HCT116 (cell line): ENCODE measurements at regions not wholly inside any gene's neighbourhood (a gene's known extent, or its start where the extent isn't known, plus 50 kb on each side); places are given as distances from the start of the nearest gene placed in this dataset.

Experiments
- ATAC-seq: fragments of 200-7000 bp; cut with Tn5 transposase; 2 replicates; pipeline ENCODE4 v1.9.1; 2020; ENCODE audit warnings: mild to moderate bottlenecking, moderate library complexity
- BruUV-seq: library from RNA; stranded (reverse); fragments of 400-500 nt; replicated peaks from 2 replicates; lab custom pipeline; 2021; lab: Mats Ljungman, UMichigan
- CTCF ChIA-PET: fragments of 300-600 bp; sonication (Branson Sonifier 250); formaldehyde crosslinking; loops from one replicate; lab custom pipeline; 2021; ENCODE audit warnings: antibody characterized with exemption; lab: Charles Lee
- POLR2A ChIA-PET: fragments of 300-600, 350-600 bp; sonication (Branson Sonifier 250); formaldehyde crosslinking; loops from one replicate; lab custom pipeline; 2021; ENCODE audit warnings: antibody characterized with exemption; lab: Charles Lee
- RAD21 ChIA-PET, 2 experiments: fragments of 300-600 bp; sonication (Branson Sonifier 250); formaldehyde crosslinking; loops; one replicate each; lab custom pipeline; 2023; ENCODE audit warnings: low total read pairs in 2 of 2; ENCODE audit not compliant: uncharacterized antibody in 2 of 2, unreplicated experiment in 2 of 2, low non-redundant PET in 1 of 2; lab: Charles Lee
- DNase-seq: peaks from one replicate; pipeline ENCODE4 v3.0.0-alpha.2; 2010; ENCODE audit warnings: low read depth, low spot score
- H2AFZ ChIP-seq: fragments of 200-600 bp; shearing (Covaris generic), sonication (generic); 2 replicates; pipeline ENCODE4 v1.6.1; 2017; ENCODE audit warnings: low read depth, mixed run types, mixed read lengths, antibody characterized with exemption, low read length; ENCODE audit not compliant: poor library complexity, severe bottlenecking
- H3K27ac ChIP-seq: 2 replicates; pipeline ENCODE4 v1.5.1; 2012; ENCODE audit warnings: low read depth, low read length
- H3K27me3 ChIP-seq: fragments of 200-600 bp; sonication (generic); 2 replicates; pipeline ENCODE4 v1.6.1; 2016; ENCODE audit warnings: mixed run types, low read length, mixed read lengths; ENCODE audit not compliant: insufficient read depth
- H3K36me3 ChIP-seq, 2 experiments: fragments of 200-500 bp in 1 of 2; fragments of 200-600 bp in 1 of 2; sonication (Bioruptor generic) in 1 of 2; sonication (generic) in 1 of 2; 2 replicates each; pipeline versions ENCODE4 v1.5.1 to v1.6.1; 2014 to 2016; ENCODE audit warnings: low read length in 2 of 2, inconsistent platforms in 1 of 2, mixed read lengths in 1 of 2, mixed run types in 1 of 2; ENCODE audit not compliant: insufficient read depth in 2 of 2, control insufficient read depth in 1 of 2
- H3K4me1 ChIP-seq, 2 experiments: fragments of 200-600 bp in 1 of 2; sonication (generic) in 1 of 2; 2 replicates each; pipeline versions ENCODE4 v1.5.1 to v1.6.1; 2012 to 2017; ENCODE audit warnings: low read length in 2 of 2, inconsistent platforms in 1 of 2, mild to moderate bottlenecking in 1 of 2, mixed read lengths in 1 of 2, mixed run types in 1 of 2, moderate library complexity in 1 of 2; ENCODE audit not compliant: insufficient read depth in 2 of 2, control insufficient read depth in 1 of 2
- H3K4me2 ChIP-seq: fragments of 200-600 bp; sonication (generic); 2 replicates; pipeline ENCODE4 v1.6.1; 2017; ENCODE audit warnings: mixed run types, low read length, mixed read lengths
- H3K4me3 ChIP-seq, 2 experiments: fragments of 200-600 bp in 1 of 2; sonication (generic) in 1 of 2; replicated peaks in 1 of 2; 2 replicates each; pipeline ENCODE4 v1.5.1; 2011 to 2016; ENCODE audit warnings: low read length in 2 of 2, control low read depth in 1 of 2, low read depth in 1 of 2, mild to moderate bottlenecking in 1 of 2, mixed read lengths in 1 of 2, mixed run types in 1 of 2
- H3K79me2 ChIP-seq: fragments of 200-600 bp; sonication (generic); 2 replicates; pipeline ENCODE4 v1.6.1; 2017; ENCODE audit warnings: mild to moderate bottlenecking, mixed run types, low read length, moderate library complexity, mixed read lengths; ENCODE audit not compliant: insufficient read depth
- H3K9ac ChIP-seq: fragments of 200-600 bp; sonication (generic); 2 replicates; pipeline ENCODE4 v1.6.1; 2016; ENCODE audit warnings: low read length, mixed read lengths
- H3K9me2 ChIP-seq: fragments of 200-600 bp; sonication (generic), shearing (Covaris generic); 2 replicates; pipeline ENCODE4 v1.6.1; 2017; ENCODE audit warnings: mixed run types, mild to moderate bottlenecking, moderate library complexity; ENCODE audit not compliant: insufficient read depth
- H3K9me3 ChIP-seq, 2 experiments: fragments of 200-500 bp in 1 of 2; fragments of 200-600 bp in 1 of 2; sonication (Bioruptor generic) in 1 of 2; sonication (generic) in 1 of 2; 2 replicates each; pipeline ENCODE4 v1.6.1; 2014 to 2017; ENCODE audit warnings: low read length in 2 of 2, mixed read lengths in 2 of 2, inconsistent platforms in 1 of 2, low read depth in 1 of 2, mild to moderate bottlenecking in 1 of 2, mixed run types in 1 of 2, moderate library complexity in 1 of 2; ENCODE audit not compliant: control insufficient read depth in 1 of 2, insufficient read depth in 1 of 2
- H4K20me1 ChIP-seq: fragments of 200-600 bp; sonication (generic), shearing (Covaris generic); 2 replicates; pipeline ENCODE4 v1.6.1; 2017; ENCODE audit warnings: mixed run types, mild to moderate bottlenecking, moderate library complexity; ENCODE audit not compliant: insufficient read depth
- CBX3 ChIP-seq: IDR thresholded peaks from 2 replicates; pipeline ENCODE4 v1.6.1; 2012; ENCODE audit warnings: low read depth
- ELF1 ChIP-seq: IDR thresholded peaks from 2 replicates; pipeline ENCODE4 v1.6.1; 2012; ENCODE audit warnings: low read depth, borderline replicate concordance
- EZH2 ChIP-seq: fragments of 200-600 bp; sonication (generic); IDR thresholded peaks from 2 replicates; pipeline ENCODE4 v1.6.1; 2017; ENCODE audit warnings: antibody characterized with exemption, mixed run types
- EZH2phosphoT487 ChIP-seq: fragments of 200-600 bp; IDR thresholded peaks from 2 replicates; pipeline ENCODE4 v1.6.1; 2018; ENCODE audit warnings: antibody characterized with exemption, borderline replicate concordance
- FOSL1 ChIP-seq: IDR thresholded peaks from 2 replicates; pipeline ENCODE4 v1.6.1; 2012; ENCODE audit warnings: low read depth
- JUND ChIP-seq: IDR thresholded peaks from 2 replicates; pipeline ENCODE4 v1.6.1; 2012
- POLR2A ChIP-seq: IDR thresholded peaks from 2 replicates; pipeline ENCODE4 v1.7.0; 2011; ENCODE audit warnings: borderline replicate concordance; ENCODE audit not compliant: insufficient read depth, insufficient read length; ENCODE audit errors: extremely low read depth
- POLR2AphosphoS5 ChIP-seq: IDR thresholded peaks from 2 replicates; pipeline ENCODE4 v1.6.1; 2011; ENCODE audit warnings: mild to moderate bottlenecking, low read depth, low read length, moderate library complexity
- RAD21 ChIP-seq: IDR thresholded peaks from 2 replicates; pipeline ENCODE4 v1.6.1; 2012; ENCODE audit warnings: low read depth, mild to moderate bottlenecking
- TCF7L2 ChIP-seq: IDR thresholded peaks from 2 replicates; pipeline ENCODE4 v1.7.0; 2011; ENCODE audit warnings: borderline replicate concordance, inconsistent platforms; ENCODE audit not compliant: insufficient read depth, insufficient read length; ENCODE audit errors: extremely low read depth
- YY1 ChIP-seq: IDR thresholded peaks from 2 replicates; pipeline ENCODE4 v1.6.1; 2011; ENCODE audit warnings: low read length, low read depth, moderate library complexity, mild to moderate bottlenecking; ENCODE audit not compliant: insufficient replicate concordance; ENCODE audit errors: extremely low read depth
- ZNF274 ChIP-seq: fragments of 200-500 bp; sonication (Bioruptor generic); IDR thresholded peaks from 2 replicates; pipeline ENCODE4 v1.6.1; 2014; ENCODE audit warnings: mild to moderate bottlenecking, low read depth, low read length, inconsistent platforms
- intact Hi-C: fragments of 100-400 bp; cut with micrococcal nuclease; formaldehyde crosslinking; loops from 2 replicates; pipeline ENCODE4 v1.10.0; 2022
- TF ChIP-seq, protein P1 (sequence below), 3 experiments: fragments of 200-600 bp in 1 of 3; sonication (generic) in 1 of 3; IDR thresholded peaks in 2 of 3; conservative IDR thresholded peaks in 1 of 3; 2 replicates each; pipeline ENCODE4 v1.5.1; 2012 to 2017; ENCODE audit warnings: low read depth in 2 of 3, low read length in 2 of 3, antibody characterized with exemption in 1 of 3, borderline replicate concordance in 1 of 3, control low read depth in 1 of 3, mild to moderate bottlenecking in 1 of 3, mixed read lengths in 1 of 3, mixed run types in 1 of 3, moderate library complexity in 1 of 3; ENCODE audit not compliant: insufficient read depth in 1 of 3
- TF ChIP-seq, protein P2 (sequence below): IDR thresholded peaks from 2 replicates; pipeline ENCODE4 v1.6.1; 2011; ENCODE audit warnings: mild to moderate bottlenecking, low read length, moderate library complexity; ENCODE audit not compliant: insufficient replicate concordance; ENCODE audit errors: extremely low read depth

DNA sequence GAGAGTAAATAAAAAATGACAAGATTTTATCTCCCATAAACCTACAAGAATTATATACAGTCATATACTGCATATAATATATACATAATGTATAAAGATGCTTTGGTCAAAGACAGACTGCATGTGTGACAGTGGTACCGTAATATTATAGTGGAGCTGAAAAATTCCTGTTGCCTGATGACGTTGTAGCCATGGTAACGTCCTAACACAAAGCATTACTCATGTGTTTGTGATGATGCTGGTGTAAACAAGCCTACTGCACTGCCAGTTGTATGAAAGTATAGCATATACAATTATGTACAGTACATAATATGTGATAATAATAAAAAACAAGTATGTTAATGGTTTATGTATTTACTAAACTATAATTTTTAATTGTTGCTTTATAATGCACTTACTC lies 245.2 kb upstream of the CENPE start:
- no peaks in the 10 kb centered on the region for H3K27me3 ChIP-seq
- no peaks in the 10 kb centered on the region for H3K36me3 ChIP-seq
- no peaks in the 10 kb centered on the region for H3K79me2 ChIP-seq
- H3K27ac ChIP-seq = no peak overlapping the region
- no peaks in the 10 kb centered on the region for H3K9me3 ChIP-seq
- ChIA-PET CTCF (no interaction called here), RAD21 (no interaction called here), POLR2A (no interaction called here)
- no peaks in the 10 kb centered on the region for H4K20me1 ChIP-seq
- no peaks in the 10 kb centered on the region for H3K4me1 ChIP-seq
- H2AFZ ChIP-seq = no peak overlapping the region
- no TSS peak for BruUV-seq
- H3K9ac ChIP-seq = no peak overlapping the region
- no peak for TF ChIP-seq TCF7L2
- TF ChIP-seq, protein P1, sequence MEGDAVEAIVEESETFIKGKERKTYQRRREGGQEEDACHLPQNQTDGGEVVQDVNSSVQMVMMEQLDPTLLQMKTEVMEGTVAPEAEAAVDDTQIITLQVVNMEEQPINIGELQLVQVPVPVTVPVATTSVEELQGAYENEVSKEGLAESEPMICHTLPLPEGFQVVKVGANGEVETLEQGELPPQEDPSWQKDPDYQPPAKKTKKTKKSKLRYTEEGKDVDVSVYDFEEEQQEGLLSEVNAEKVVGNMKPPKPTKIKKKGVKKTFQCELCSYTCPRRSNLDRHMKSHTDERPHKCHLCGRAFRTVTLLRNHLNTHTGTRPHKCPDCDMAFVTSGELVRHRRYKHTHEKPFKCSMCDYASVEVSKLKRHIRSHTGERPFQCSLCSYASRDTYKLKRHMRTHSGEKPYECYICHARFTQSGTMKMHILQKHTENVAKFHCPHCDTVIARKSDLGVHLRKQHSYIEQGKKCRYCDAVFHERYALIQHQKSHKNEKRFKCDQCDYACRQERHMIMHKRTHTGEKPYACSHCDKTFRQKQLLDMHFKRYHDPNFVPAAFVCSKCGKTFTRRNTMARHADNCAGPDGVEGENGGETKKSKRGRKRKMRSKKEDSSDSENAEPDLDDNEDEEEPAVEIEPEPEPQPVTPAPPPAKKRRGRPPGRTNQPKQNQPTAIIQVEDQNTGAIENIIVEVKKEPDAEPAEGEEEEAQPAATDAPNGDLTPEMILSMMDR (IDR thresholded peaks at IDR 0.05 in 2 of 3, conservative IDR thresholded peaks at IDR 0.05 in 1 of 3; ENCODE audit: borderline replicate concordance in 1 of 3, insufficient read depth in 1 of 3, low read depth in 2 of 3, low read length in 2 of 3) = no peak
- no peak for TF ChIP-seq YY1
- TF ChIP-seq, protein P2, sequence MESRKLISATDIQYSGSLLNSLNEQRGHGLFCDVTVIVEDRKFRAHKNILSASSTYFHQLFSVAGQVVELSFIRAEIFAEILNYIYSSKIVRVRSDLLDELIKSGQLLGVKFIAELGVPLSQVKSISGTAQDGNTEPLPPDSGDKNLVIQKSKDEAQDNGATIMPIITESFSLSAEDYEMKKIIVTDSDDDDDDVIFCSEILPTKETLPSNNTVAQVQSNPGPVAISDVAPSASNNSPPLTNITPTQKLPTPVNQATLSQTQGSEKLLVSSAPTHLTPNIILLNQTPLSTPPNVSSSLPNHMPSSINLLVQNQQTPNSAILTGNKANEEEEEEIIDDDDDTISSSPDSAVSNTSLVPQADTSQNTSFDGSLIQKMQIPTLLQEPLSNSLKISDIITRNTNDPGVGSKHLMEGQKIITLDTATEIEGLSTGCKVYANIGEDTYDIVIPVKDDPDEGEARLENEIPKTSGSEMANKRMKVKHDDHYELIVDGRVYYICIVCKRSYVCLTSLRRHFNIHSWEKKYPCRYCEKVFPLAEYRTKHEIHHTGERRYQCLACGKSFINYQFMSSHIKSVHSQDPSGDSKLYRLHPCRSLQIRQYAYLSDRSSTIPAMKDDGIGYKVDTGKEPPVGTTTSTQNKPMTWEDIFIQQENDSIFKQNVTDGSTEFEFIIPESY = no peak
- TF ChIP-seq JUND = no peak
- no peak for TF ChIP-seq ELF1
- TF ChIP-seq CBX3 = no peak
- TF ChIP-seq EZH2phosphoT487 = no peak
- no peak for TF ChIP-seq POLR2AphosphoS5
- TF ChIP-seq EZH2 = no peak
- no peak for TF ChIP-seq POLR2A
- TF ChIP-seq ZNF274 = no peak
- no peak for TF ChIP-seq FOSL1
- TF ChIP-seq RAD21 = no peak
- ATAC-seq = peak; percentile 34; the same call in 1 of the 2 replicates
- no peak overlapping the region for H3K4me2 ChIP-seq
- H3K4me3 ChIP-seq = no peak overlapping the region
- peak; percentile 8 for DNase-seq
- intact Hi-C loops = no loop called here
- H3K9me2 ChIP-seq = no peaks in the 10 kb centered on the region
